Chondrocyte (in vitro differentiated cells): ENCODE measurements at regions not wholly inside any gene's neighbourhood (a gene's known extent, or its start where the extent isn't known, plus 50 kb on each side); places are given as distances from the start of the nearest gene placed in this dataset.
"Not testable (repeated sequence)": the region's sequence is repeated elsewhere in the genome, so short reads cannot be mapped to it uniquely, and the experiment has no call there.

Experiments used
- DNase-seq: peaks from one replicate; pipeline ENCODE4 v3.0.0; 2021; ENCODE audit warnings: mixed read lengths, low spot score
- H3K27ac Mint-ChIP-seq: one replicate; pipeline ENCODE4 v1.8.0; 2021; ENCODE audit warnings: mild to moderate bottlenecking, moderate library complexity, mixed read lengths; ENCODE audit not compliant: unreplicated experiment
- H3K27me3 Mint-ChIP-seq: 2 replicates; pipeline ENCODE4 v1.8.0; 2021; ENCODE audit warnings: low read depth, mixed read lengths
- H3K36me3 Mint-ChIP-seq: 2 replicates; pipeline ENCODE4 v1.8.0; 2021; ENCODE audit warnings: low read depth, mixed read lengths
- H3K4me1 Mint-ChIP-seq: 2 replicates; pipeline ENCODE4 v1.8.0; 2021; ENCODE audit warnings: low read depth, mild to moderate bottlenecking, mixed read lengths
- H3K4me3 Mint-ChIP-seq: one replicate; pipeline ENCODE4 v1.8.0; 2021; ENCODE audit warnings: mild to moderate bottlenecking, moderate library complexity, mixed read lengths; ENCODE audit not compliant: unreplicated experiment
- H3K9me3 Mint-ChIP-seq: 2 replicates; pipeline ENCODE4 v1.8.0; 2021; ENCODE audit warnings: low read depth, mixed read lengths
- CTCF ChIP-seq: fragments of 200-600 bp; sonication (generic); IDR thresholded peaks from 2 replicates; pipeline ENCODE4 v1.5.0; 2021; ENCODE audit warnings: antibody characterized with exemption, mild to moderate bottlenecking, moderate library complexity

DNA sequence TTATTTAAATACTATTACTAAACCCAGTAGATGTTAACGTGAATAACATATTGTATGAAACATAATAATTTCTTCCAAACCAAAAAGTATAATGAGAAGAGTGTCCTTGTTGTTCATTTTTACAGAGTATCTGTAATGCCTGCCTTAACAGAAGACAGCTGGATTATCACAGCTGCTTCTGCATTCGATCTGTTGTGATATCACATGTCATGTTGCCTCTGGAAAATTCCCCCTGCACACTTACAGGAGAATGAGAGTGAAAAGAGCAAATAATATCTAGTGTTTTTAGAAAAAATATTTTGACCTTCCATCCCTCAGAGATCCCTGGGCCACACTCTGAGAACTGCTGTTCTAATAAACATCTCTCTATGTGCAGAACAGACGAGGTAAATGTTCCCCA lies 240.1 kb upstream of the NOCT start:
- Mint-ChIP-seq H3K9me3 (no peaks in the 10 kb centered on the region), H3K27me3 (no peaks in the 10 kb centered on the region), H3K4me3 (no peak overlapping the region), H3K27ac (no peak overlapping the region), H3K4me1 (peaks cover 6% of the 10 kb centered on the region), H3K36me3 (no peaks in the 10 kb centered on the region)
- no peak for TF ChIP-seq CTCF
- DNase-seq: no peak

- no peak overlapping the region for H3K27ac Mint-ChIP-seq
Observed at GRCh38 chr4:138774940-138775339, 240.6 kb upstream of the NOCT start.

DNA sequence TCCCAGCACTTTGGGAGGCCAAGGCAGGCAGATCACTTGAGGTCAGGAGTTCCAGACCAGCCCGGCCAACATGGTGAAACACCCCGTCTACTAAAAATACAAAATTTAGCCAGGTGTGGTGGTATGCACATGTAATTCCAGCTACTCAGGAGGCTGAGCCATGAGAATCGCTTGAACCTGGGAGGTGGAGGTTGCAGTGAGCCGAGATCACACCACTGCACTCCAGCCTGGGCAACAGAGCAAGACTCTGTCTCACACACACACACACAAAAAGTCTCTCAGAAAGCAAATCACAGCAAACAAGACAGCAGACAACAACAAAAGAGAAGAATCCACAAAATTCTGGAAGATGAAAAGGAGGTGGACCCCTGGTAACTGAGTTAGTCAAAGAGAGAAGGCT lies 241.5 kb upstream of the NOCT start:
- H3K4me3 Mint-ChIP-seq, DNase-seq, H3K4me1 Mint-ChIP-seq, H3K27me3 Mint-ChIP-seq, H3K9me3 Mint-ChIP-seq, H3K27ac Mint-ChIP-seq, H3K36me3 Mint-ChIP-seq: not testable (repeated sequence)

More at GRCh38 chr4:138774940-138775339, 240.6 kb upstream of the NOCT start:
- H3K36me3 Mint-ChIP-seq: no peaks in the 10 kb centered on the region
- no peaks in the 10 kb centered on the region for H3K27me3 Mint-ChIP-seq
- peaks cover 6% of the 10 kb centered on the region for H3K4me1 Mint-ChIP-seq
- no peak overlapping the region for H3K4me3 Mint-ChIP-seq
- DNase-seq: no peak
- H3K9me3 Mint-ChIP-seq: no peaks in the 10 kb centered on the region
- TF ChIP-seq CTCF: no peak

DNA sequence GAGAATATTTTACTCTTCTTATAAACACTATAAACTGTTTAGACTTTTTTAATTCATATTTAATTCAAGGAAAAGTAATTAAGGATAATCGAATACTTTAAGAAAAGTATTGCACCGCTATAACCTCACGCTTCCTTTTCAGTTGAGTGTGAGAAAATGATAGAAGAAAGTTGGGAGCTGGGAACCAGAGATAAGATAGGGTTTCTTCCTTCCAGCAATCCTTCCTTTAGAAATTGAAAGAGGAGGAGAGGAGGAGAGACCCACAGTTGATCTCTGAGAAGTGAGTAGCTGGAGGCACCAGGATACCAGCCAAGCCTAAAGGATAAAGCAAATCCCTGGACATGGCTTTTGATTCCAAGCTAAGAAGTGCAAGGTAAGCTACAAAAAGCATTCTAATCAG lies 242.3 kb upstream of the NOCT start:
- TF ChIP-seq CTCF: no peak
- H3K4me3 Mint-ChIP-seq: no peak overlapping the region
- H3K36me3 Mint-ChIP-seq: no peaks in the 10 kb centered on the region
- H3K27ac Mint-ChIP-seq: no peak overlapping the region
- DNase-seq: no peak
- no peaks in the 10 kb centered on the region for H3K27me3 Mint-ChIP-seq
- H3K4me1 Mint-ChIP-seq: peaks cover 6% of the 10 kb centered on the region
- no peaks in the 10 kb centered on the region for H3K9me3 Mint-ChIP-seq

GRCh38 chr4:138772366-138772765 lies 243.2 kb upstream of the NOCT start:
- no peak overlapping the region for H3K27ac Mint-ChIP-seq
- no peaks in the 10 kb centered on the region for H3K36me3 Mint-ChIP-seq
- no peak for TF ChIP-seq CTCF
- DNase-seq: no peak
- H3K27me3 Mint-ChIP-seq: no peaks in the 10 kb centered on the region
- H3K4me1 Mint-ChIP-seq: peaks cover 6% of the 10 kb centered on the region
- no peaks in the 10 kb centered on the region for H3K9me3 Mint-ChIP-seq
- no peak overlapping the region for H3K4me3 Mint-ChIP-seq

GRCh38 chr4:138770818-138771217 lies 244.8 kb upstream of the NOCT start:
- Mint-ChIP-seq H3K27ac (no peak overlapping the region), H3K4me1 (peaks cover 4% of the 10 kb centered on the region)

More at GRCh38 chr4:138770818-138771217, 244.8 kb upstream of the NOCT start:
- no peak for TF ChIP-seq CTCF
- no peaks in the 10 kb centered on the region for H3K27me3 Mint-ChIP-seq
- no peaks in the 10 kb centered on the region for H3K36me3 Mint-ChIP-seq
- H3K9me3 Mint-ChIP-seq: no peaks in the 10 kb centered on the region
- no peak for DNase-seq
- H3K4me3 Mint-ChIP-seq: no peak overlapping the region
